H7 (cell line): ENCODE measurements at regions not wholly inside any gene's neighbourhood (a gene's known extent, or its start where the extent isn't known, plus 50 kb on each side); places are given as distances from the start of the nearest gene placed in this dataset.
"Not testable (repeated sequence)": the region's sequence is repeated elsewhere in the genome, so short reads cannot be mapped to it uniquely, and the experiment has no call there.

ENCODE experiments used
- DNase-seq: peaks from one replicate; pipeline ENCODE4 v3.0.0; 2012
- H3K27me3 ChIP-seq: 2 replicates; pipeline ENCODE4 v1.6.0; 2011; ENCODE audit warnings: mild to moderate bottlenecking, low read length; ENCODE audit not compliant: control insufficient read depth, insufficient read depth
- H3K36me3 ChIP-seq: replicated peaks from 2 replicates; pipeline ENCODE4 v1.5.1; 2011; ENCODE audit warnings: low read length; ENCODE audit not compliant: control insufficient read depth, insufficient read depth
- H3K4me3 ChIP-seq: 2 replicates; pipeline ENCODE4 v1.5.1; 2011; ENCODE audit warnings: low read depth, mild to moderate bottlenecking, control low read depth, low read length, moderate library complexity; ENCODE audit not compliant: insufficient read depth

DNA sequence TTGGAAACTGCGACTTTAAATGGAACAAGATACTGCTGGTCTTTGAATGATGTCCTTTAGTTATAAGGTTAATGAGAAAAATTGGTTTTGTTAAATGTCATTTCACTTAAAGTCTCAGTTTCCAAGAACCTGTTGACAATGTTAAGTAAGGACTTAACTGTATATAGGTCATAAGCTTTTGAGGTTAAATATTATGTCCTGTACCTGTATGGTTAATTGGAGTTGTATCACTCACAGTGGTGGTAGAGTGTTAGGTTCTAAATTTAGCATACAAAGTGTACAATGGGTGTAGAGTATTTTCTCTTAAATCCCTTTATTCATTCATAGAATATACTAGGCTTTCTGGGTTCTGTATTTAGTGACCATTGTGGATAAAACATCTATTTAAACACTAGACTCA is 110.2 kb downstream of the HAUS1 start:
- H3K27me3 ChIP-seq = no peaks in the 10 kb centered on the region
- DNase-seq = no peak

DNA sequence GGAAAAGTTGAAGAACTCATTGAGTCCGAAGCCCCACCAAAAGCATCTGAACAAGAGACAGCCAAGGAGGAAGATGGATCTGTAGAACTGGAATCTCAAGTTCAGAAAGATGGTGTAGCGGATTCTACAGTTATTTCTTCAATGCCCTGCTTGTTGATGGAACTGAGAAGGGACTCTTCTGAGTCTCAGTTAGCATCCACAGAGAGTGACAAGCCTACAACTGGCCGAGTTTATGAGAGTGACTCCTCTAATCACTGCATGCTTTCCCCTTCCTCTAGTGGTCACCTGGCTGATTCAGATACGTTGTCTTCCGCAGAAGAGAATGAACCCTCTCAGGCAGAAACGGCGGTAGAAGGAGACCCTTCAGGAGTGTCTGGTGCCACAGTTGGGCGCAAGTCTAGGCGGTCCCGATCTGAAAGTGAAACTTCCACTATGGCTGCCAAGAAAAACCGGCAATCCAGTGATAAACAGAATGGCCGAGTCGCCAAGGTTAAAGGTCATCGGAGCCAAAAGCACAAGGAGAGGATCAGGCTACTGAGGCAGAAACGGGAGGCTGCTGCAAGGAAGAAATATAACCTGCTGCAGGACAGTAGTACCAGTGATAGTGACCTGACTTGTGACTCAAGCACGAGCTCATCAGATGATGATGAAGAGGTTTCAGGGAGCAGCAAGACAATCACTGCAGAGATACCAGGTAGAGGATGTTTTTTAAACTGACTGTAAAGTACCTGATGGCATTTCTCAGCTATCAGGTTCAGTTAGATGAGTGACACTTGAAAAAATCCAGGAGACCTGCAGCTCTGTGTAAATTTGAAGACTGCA is 111.9 kb downstream of the HAUS1 start:
- Histone ChIP-seq H3K4me3 (no peak overlapping the region), H3K36me3 (peaks cover 4% of the 10 kb centered on the region), H3K27me3 (no peaks in the 10 kb centered on the region)
- no peak for DNase-seq

More for the DNA sequence above, 110.2 kb downstream of the HAUS1 start:
- peaks cover 4% of the 10 kb centered on the region for H3K36me3 ChIP-seq
- H3K4me3 ChIP-seq = no peak overlapping the region

- no peak for DNase-seq
- Histone ChIP-seq H3K36me3 (peaks cover 5% of the 10 kb centered on the region), H3K4me3 (no peak overlapping the region), H3K27me3 (no peaks in the 10 kb centered on the region)
These were observed 115.9 kb downstream of the HAUS1 start for GRCh38 chr18:46220116-46220515.

DNA sequence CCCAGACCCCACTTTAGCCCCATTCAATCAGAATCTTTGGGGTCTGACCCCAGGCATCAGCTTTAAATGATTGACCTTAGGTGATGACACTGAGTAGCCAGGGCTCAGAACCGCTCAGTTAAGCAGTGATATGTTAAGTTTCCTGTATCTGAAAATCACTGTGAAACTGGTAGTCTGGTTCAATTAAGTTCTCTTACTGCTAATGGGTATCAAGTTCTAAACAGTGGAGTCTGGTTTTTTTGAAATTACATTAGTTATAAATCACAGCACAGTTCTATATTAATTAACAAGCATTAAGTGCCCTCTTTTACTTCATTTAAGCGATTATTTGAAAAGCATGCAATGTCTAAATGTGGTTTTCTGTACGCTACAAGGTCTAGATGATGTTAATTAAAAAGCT is 117.9 kb downstream of the HAUS1 start:
- no peak for DNase-seq
- H3K27me3 ChIP-seq = no peaks in the 10 kb centered on the region
- no peak overlapping the region for H3K4me3 ChIP-seq
- 0 out of 2 replicates have a peak, but pooled peaks cover 1% of the 10 kb centered on the region for H3K36me3 ChIP-seq

- no peak overlapping the region for H3K4me3 ChIP-seq
- H3K36me3 ChIP-seq = 0 out of 2 replicates have a peak, but pooled peaks cover 1% of the 10 kb centered on the region
- no peaks in the 10 kb centered on the region for H3K27me3 ChIP-seq
- DNase-seq = no peak
These were observed 118.7 kb downstream of the HAUS1 start for GRCh38 chr18:46222710-46223360.

DNA sequence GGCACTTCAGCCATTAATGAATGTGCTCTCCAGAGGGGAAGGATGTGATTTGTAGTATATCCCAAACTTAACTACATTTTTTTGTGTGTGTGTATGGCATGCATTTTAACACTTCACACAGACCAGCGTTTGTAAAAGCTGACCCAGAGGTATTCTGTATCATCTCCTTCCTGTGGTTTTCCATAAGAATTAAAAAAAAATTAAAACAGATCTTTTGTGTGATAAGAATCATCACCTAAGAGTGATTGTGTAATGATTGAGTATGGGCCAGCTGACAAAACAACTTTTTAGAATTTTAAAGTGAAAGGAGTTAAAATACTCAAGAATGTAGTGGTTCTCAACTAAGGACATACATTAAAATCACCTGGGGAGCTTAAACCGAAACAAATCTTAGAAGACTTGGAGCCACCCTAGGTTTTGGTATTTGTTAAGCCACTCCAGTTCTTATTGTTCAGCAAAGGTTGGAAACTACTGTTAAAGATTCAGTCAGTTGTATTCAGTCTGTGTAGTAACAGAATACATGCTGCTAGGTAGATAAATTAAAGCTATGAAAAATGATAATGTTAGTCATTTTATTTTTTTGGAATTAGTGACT is 120.1 kb downstream of the HAUS1 start:
- H3K36me3 ChIP-seq = 0 out of 2 replicates have a peak, but pooled peaks cover 1% of the 10 kb centered on the region
- H3K27me3 ChIP-seq = no peaks in the 10 kb centered on the region
- no peak for DNase-seq
- H3K4me3 ChIP-seq = no peak overlapping the region

DNA sequence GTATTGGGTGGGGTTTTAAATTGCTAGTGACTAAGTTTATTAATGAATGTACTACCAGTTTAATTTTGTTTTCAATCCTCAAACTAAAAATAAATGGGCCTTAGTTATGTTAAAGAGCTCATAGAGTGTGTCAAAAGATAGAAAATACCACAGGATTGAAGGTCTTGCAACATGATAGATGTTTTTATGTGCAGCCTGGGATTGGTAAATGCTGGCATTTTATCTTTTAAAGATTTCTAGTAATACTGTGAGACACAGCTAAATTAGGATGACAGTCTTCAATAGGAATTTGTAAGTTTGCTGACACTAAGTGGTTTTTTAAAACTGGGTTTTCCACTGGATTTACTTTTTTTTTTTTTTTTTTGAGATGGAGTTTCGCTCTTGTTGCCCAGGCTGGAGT is 122.3 kb downstream of the HAUS1 start:
- Histone ChIP-seq H3K36me3 (0 out of 2 replicates have a peak, but pooled peaks cover 1% of the 10 kb centered on the region), H3K27me3 (no peaks in the 10 kb centered on the region), H3K4me3 (no peak overlapping the region)
- DNase-seq = no peak

- H3K36me3 ChIP-seq, H3K27me3 ChIP-seq, H3K4me3 ChIP-seq, DNase-seq: not testable (repeated sequence)
These were observed 125.5 kb downstream of the HAUS1 start for GRCh38 chr18:46229641-46230040.

GRCh38 chr18:46236156-46236555 is 132.0 kb downstream of the HAUS1 start:
- Histone ChIP-seq H3K27me3 (no peaks in the 10 kb centered on the region), H3K36me3 (no peaks in the 10 kb centered on the region), H3K4me3 (no peak overlapping the region)
- no peak for DNase-seq

DNA sequence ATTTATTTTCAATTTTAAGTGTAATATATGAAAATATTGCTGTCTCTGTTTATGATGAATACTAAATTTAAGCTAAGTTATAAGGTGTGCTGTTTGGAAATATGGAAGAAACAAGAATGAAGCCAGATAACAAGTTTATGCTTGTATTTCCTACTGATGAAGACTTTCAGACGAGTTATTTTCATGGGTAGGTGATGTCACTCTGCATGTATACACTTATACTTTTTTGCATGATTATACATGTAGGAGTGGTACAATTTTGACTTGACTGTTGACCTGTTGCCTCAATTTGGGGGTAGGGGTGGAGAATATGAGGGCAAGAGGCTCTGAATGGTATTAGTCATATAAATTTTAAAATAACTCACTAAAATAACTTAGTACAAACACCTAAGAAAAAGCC is 133.7 kb downstream of the HAUS1 start:
- Histone ChIP-seq H3K27me3 (no peaks in the 10 kb centered on the region), H3K36me3 (no peaks in the 10 kb centered on the region), H3K4me3 (no peak overlapping the region)
- no peak for DNase-seq

- Histone ChIP-seq H3K4me3 (no peak overlapping the region), H3K27me3 (no peaks in the 10 kb centered on the region), H3K36me3 (no peaks in the 10 kb centered on the region)
- no peak for DNase-seq
These were observed 135.4 kb downstream of the HAUS1 start for GRCh38 chr18:46239549-46239948.

DNA sequence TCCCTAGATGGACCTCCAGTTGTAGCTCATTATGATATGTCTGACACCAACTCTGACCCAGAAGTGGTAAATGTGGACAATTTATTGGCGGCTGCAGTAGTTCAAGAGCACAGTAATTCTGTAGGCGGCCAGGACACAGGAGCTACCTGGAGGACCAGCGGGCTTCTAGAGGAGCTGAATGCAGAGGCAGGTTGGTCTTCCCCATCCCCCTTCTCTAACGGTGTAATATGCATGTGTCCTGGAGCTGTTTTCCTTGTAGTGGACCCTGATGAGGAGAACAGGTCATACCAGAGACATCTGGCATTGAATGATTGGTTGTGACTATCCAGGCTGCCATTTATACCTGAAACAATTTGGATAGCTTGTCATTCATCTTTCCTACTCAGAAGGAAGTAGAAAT is 135.8 kb downstream of the HAUS1 start:
- H3K36me3 ChIP-seq = no peaks in the 10 kb centered on the region
- no peak for DNase-seq
- no peak overlapping the region for H3K4me3 ChIP-seq
- no peaks in the 10 kb centered on the region for H3K27me3 ChIP-seq

DNA sequence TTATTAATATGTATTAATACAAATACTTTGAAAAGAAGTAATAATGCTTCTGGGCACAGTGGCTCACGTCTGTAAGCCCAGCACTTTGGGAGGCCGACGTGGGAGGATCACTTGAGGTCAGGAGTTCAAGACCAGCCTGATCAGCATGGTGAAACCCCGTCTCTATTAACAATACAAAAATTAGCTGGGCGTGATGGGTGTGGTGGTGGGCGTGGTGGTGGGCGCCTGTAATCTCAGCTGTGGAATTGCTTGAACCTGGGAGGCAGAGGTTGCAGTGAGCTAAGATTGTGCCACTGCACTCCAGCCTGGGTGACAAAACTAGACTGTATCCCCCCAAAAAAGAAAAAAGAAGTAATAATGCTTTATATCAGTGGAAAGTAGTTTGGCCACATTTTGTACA is 137.2 kb downstream of the HAUS1 start:
- not testable (repeated sequence) for DNase-seq, H3K4me3 ChIP-seq

GRCh38 chr18:46242183-46242582 is 138.0 kb downstream of the HAUS1 start:
- H3K27me3 ChIP-seq = no peaks in the 10 kb centered on the region
- no peaks in the 10 kb centered on the region for H3K36me3 ChIP-seq
- no peak for DNase-seq
- no peak overlapping the region for H3K4me3 ChIP-seq

More for the DNA sequence above, 137.2 kb downstream of the HAUS1 start:
- H3K36me3 ChIP-seq, H3K27me3 ChIP-seq: not testable (repeated sequence)

- Histone ChIP-seq H3K4me3 (no peak overlapping the region), H3K36me3 (no peaks in the 10 kb centered on the region), H3K27me3 (no peaks in the 10 kb centered on the region)
- no peak for DNase-seq
These were observed 138.9 kb downstream of the HAUS1 start for GRCh38 chr18:46243095-46243494.
